Peyer's patch (tissue), 4 donors: ENCODE measurements at regions not wholly inside any gene's neighbourhood (a gene's known extent, or its start where the extent isn't known, plus 50 kb on each side); places are given as distances from the start of the nearest gene placed in this dataset.

Source experiments
- POLR2A ChIP-seq, 2 donors: fragments of 450-650 bp; IDR thresholded peaks; one replicate each; pipeline ENCODE4 v1.5.1; 2017; ENCODE audit warnings: antibody characterized with exemption in 2 of 2, mild to moderate bottlenecking in 2 of 2, moderate library complexity in 2 of 2
- TF ChIP-seq, protein P1 (sequence below), 6 experiments: fragments of 450-650 bp in 4 of 6; fragments of 200-600 bp in 2 of 6; sonication (generic) in 1 of 6; IDR thresholded peaks; one replicate each; pipeline ENCODE4 v1.5.1; 2017 to 2019; ENCODE audit warnings: antibody characterized with exemption in 6 of 6, mild to moderate bottlenecking in 3 of 6, moderate library complexity in 1 of 6

DNA sequence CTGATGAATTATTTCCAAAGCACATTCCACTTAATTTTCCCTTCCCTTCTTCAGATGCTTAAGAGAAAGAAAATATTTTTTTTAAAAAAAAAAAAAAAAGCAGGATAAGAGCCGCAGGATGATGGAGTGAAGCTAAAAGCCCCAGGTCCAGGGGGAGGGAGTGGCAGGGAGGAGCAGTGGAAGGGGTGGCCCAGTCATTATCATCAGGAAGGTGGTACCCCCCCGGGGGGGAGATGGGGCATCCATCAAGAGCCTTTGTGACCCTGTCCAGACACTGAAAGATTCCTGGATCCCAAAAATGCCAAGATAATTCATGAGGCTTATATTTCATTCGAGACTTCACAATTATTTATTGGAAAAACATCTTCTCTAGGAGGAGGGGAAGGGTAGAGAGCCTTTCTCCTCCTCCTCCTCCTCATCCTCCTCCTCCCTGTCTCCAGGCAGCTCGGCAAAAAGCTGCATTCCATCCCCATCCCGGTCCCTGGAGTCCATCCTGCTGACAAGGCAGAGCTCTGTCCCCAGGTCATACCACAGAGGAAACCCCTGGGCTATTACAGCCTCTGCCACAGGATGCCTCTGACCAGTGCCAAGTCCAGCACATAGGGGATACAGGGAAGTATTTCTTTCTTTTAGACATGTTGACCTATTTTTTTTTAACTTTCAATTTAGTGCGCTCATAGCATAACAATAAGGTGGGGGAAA, 125.3 kb downstream of the TWIST2 start:
- TF ChIP-seq, protein P1, sequence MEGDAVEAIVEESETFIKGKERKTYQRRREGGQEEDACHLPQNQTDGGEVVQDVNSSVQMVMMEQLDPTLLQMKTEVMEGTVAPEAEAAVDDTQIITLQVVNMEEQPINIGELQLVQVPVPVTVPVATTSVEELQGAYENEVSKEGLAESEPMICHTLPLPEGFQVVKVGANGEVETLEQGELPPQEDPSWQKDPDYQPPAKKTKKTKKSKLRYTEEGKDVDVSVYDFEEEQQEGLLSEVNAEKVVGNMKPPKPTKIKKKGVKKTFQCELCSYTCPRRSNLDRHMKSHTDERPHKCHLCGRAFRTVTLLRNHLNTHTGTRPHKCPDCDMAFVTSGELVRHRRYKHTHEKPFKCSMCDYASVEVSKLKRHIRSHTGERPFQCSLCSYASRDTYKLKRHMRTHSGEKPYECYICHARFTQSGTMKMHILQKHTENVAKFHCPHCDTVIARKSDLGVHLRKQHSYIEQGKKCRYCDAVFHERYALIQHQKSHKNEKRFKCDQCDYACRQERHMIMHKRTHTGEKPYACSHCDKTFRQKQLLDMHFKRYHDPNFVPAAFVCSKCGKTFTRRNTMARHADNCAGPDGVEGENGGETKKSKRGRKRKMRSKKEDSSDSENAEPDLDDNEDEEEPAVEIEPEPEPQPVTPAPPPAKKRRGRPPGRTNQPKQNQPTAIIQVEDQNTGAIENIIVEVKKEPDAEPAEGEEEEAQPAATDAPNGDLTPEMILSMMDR (IDR thresholded peaks at IDR 0.05), result no peak
- no peak for TF ChIP-seq POLR2A (IDR thresholded peaks at IDR 0.05)
